Kasumi-1 (cell line): ENCODE measurements at regions not wholly inside any gene's neighbourhood (a gene's known extent, or its start where the extent isn't known, plus 50 kb on each side); places are given as distances from the start of the nearest gene placed in this dataset.
A peak's percentile ranks its signal among the peaks of the same experiment; 100 is the strongest.

Experiments used
- DNase-seq, 2 experiments: peaks; one replicate each; lab custom pipeline; 2025; lab: John Stamatoyannopoulos, UW

- DNase-seq: no peak
Measured at GRCh38 chr12:132424811-132425210, 65.1 kb upstream of the FBRSL1 start.

- no peak for DNase-seq
Measured at GRCh38 chr12:132423820-132424645, 65.9 kb upstream of the FBRSL1 start.

GRCh38 chr12:132423251-132423819 lies 66.6 kb upstream of the FBRSL1 start:
- no peak for DNase-seq

- no peak for DNase-seq
Measured at GRCh38 chr12:132422381-132423043, 67.4 kb upstream of the FBRSL1 start.

- DNase-seq: no peak
Measured at GRCh38 chr12:132422040-132422380, 67.9 kb upstream of the FBRSL1 start.

- no peak for DNase-seq
Measured at GRCh38 chr12:132419631-132420246, 70.2 kb upstream of the FBRSL1 start.

- DNase-seq: no peak
Measured at GRCh38 chr12:132418393-132418925, 71.5 kb upstream of the FBRSL1 start.

GRCh38 chr12:132417741-132418140 lies 72.2 kb upstream of the FBRSL1 start:
- no peak for DNase-seq

- DNase-seq: no peak
Measured at GRCh38 chr12:132416827-132417226, 73.1 kb upstream of the FBRSL1 start.

GRCh38 chr12:132416121-132416673 lies 73.8 kb upstream of the FBRSL1 start:
- DNase-seq: no peak

GRCh38 chr12:132415327-132416120 lies 74.4 kb upstream of the FBRSL1 start:
- no peak for DNase-seq

- DNase-seq: peak; percentile 63 to 71
Measured at GRCh38 chr12:132414634-132415326, 75.2 kb upstream of the FBRSL1 start.

GRCh38 chr12:132413931-132414588 lies 75.9 kb upstream of the FBRSL1 start:
- no peak for DNase-seq

GRCh38 chr12:132411457-132411856 lies 78.5 kb upstream of the FBRSL1 start:
- peak in 1 of 2 experiments; percentile 2 for DNase-seq

- DNase-seq: no peak
Measured at GRCh38 chr12:132410849-132411248, 79.1 kb upstream of the FBRSL1 start.

- DNase-seq: no peak
Measured at GRCh38 chr12:132410296-132410625, 79.7 kb upstream of the FBRSL1 start.

- no peak for DNase-seq
Measured at GRCh38 chr12:132409495-132410295, 80.3 kb upstream of the FBRSL1 start.

- DNase-seq: no peak
Measured at GRCh38 chr12:132408626-132409494, 79.5 kb upstream of the GALNT9 start.
